Jurkat, Clone E6-1 (cell line): ENCODE measurements at regions not wholly inside any gene's neighbourhood (a gene's known extent, or its start where the extent isn't known, plus 50 kb on each side); places are given as distances from the start of the nearest gene placed in this dataset.
"Not testable (repeated sequence)": the region's sequence is repeated elsewhere in the genome, so short reads cannot be mapped to it uniquely, and the experiment has no call there.

ENCODE experiments used
- DNase-seq: peaks from one replicate; pipeline ENCODE4 v3.0.0-alpha.2; 2011; ENCODE audit warnings: low read depth, low spot score
- H3K4me3 ChIP-seq: 2 replicates; pipeline ENCODE4 v1.5.1; 2011; ENCODE audit warnings: mild to moderate bottlenecking, low read length, control low read depth, moderate library complexity

DNA sequence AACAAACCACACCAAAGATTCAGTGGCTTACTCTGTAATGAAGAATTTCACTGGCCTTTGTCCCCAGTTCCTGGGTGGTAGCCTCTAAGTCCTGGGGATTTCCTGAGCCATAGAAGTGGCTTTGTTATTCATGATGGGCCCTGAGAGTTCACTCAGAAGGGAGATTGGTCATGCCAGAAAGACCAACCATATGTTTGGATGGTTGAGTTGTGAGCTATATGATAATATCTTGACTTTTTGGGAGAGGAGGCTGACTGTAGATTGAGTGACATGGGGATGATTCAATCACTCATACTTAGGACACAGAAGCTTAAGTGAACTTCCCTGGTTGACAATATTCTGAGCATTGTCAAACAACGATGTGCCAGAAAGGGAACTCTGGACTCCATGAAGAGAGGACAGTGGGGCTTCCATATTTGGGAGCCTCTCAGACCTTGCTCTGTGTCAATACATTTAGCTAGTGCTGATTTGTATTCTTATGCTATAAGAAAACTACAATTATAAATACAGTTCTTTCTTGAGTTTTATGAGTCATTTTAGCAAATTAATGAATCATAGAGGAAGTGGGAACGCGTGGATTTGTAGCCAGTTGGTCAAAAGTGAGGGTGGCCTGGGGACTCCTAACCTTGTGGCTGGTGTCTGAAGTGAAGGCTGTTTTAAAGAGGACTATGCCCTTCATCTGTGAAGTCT is 392.0 kb downstream of the GBA3 start:
- H3K4me3 ChIP-seq, result no peak overlapping the region
- DNase-seq, result no peak

DNA sequence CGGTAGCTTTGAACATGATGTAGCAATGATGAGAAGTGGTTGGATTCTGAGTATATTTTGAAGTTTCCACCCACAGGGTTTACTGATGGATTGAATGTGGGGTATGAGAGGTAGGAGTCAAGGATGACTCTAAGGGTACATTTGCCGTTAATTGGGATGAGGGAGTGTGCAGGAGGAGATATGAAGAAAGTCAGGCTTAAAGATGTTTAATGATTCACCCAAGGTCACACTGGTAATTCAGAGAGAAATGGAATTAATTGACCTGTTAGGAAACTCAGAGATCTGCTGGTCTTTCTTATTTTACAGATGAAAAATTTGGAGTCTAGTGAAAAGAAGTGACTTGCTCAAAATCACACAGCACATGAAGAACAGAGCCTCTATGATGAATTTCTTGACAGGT is 390.7 kb downstream of the GBA3 start:
- H3K4me3 ChIP-seq, result no peak overlapping the region
- no peak for DNase-seq

DNA sequence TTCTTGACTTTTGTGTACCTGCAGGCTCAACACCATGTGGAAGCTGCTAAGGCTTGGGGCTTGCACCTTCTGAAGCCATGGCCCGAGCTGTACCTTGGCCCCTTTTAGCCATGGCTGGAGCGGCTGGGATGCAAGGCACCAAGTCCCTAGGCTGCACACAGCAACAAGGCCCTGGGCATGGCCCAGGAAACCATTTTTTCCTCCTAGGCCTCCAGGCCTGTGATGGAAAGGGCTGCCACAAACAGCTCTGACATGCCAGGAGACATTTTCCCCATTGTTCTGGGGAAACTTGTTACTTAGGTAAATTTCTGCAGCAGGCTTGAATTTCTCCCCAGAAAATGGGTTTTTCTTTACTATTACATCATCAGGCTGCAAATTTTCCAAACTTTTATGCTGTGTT is 387.4 kb downstream of the GBA3 start:
- not testable (repeated sequence) for H3K4me3 ChIP-seq, DNase-seq

DNA sequence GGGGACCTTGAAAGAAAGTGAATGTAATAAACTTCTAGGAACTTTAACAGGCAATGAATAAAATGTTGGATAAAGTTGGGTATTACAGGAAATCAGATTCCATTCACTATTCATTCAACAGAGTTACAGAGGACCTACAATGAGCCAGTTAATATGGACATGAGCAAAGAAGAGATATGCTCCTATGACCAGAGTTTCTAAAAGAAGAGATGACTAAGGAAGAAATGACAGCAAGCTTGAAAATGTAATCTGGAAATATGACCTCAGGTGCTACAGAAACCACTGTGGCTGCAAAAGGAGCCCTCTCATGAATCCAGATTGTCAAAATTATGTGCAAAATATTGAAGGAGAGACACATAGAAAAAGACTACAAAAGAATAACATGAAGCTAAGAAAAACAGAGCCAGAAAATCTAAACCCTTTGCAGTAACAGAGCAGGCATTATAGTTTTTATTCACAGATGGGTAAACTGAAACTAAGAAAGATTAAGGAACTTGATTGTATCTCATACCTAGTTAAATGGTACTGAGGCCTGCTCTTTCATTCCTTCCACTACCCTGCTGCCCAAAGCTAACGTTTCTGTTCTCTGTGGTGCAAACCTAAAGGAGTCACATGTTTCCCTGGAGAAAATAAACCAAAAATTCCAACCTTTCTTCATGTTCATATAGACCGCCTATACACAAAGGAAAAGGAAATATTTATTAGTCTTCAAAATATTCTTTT is 378.3 kb downstream of the GBA3 start:
- H3K4me3 ChIP-seq, result no peak overlapping the region
- DNase-seq, result no peak

DNA sequence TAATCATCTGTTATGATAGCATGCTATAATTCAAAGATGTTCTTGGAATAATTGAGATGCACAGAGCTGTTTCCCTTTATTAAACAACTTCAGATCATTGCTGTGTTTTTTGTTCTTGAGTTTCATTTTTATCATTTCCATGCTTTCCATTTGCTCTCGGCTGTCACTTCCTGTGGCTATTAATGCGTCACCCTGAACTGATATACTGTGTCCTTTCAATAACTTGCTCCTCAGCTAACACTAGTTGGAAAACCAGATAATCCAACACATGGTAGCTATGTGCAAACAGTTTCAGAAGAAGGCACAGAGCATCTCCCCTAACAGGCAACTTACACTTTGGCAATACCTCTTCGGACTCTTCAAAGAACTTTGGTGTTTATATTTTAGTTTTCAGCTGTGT is 376.0 kb downstream of the GBA3 start:
- no peak for DNase-seq
- no peak overlapping the region for H3K4me3 ChIP-seq

DNA sequence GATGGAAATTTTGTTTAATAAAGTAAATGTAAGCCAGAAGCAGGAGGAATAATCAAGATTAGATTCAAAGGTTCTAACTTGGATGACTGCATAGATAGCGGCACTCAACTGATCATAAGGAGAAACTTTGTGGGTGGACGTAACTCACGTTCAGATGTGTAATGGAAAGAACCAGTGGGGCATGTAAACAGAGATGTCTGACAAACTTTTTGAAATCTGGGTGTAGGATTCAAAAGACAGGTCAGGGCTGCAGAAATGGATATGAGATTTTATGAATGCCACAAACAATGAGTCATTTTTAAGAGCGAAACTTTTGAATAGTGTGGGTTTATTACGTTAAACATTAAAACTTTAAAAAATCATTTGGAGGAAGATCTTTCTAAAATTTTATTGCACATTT is 375.6 kb downstream of the GBA3 start:
- no peak overlapping the region for H3K4me3 ChIP-seq
- no peak for DNase-seq

GRCh38 chr4:23062188-23062587 is 369.5 kb downstream of the GBA3 start:
- DNase-seq, result no peak
- H3K4me3 ChIP-seq, result no peak overlapping the region

DNA sequence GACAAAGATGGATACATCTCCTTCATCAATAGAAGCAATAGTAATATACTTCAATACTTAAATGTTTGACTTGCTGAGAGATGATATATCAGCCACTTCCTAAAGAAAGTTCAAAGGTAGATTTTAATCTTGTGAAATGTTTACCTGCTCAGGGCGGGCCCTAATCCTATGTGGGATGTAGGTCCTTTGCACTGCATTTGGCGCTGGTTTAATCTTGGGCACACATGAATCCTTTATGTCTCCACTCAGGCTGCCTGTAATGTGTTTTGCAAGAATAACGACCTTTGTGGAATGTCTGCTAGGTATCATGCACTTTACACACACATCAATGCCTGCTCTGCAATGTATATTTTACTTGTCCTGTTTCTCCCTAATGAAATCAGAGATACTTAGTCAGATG is 368.7 kb downstream of the GBA3 start:
- no peak overlapping the region for H3K4me3 ChIP-seq
- no peak for DNase-seq

GRCh38 chr4:23060776-23061175 is 368.0 kb downstream of the GBA3 start:
- no peak overlapping the region for H3K4me3 ChIP-seq
- no peak for DNase-seq

DNA sequence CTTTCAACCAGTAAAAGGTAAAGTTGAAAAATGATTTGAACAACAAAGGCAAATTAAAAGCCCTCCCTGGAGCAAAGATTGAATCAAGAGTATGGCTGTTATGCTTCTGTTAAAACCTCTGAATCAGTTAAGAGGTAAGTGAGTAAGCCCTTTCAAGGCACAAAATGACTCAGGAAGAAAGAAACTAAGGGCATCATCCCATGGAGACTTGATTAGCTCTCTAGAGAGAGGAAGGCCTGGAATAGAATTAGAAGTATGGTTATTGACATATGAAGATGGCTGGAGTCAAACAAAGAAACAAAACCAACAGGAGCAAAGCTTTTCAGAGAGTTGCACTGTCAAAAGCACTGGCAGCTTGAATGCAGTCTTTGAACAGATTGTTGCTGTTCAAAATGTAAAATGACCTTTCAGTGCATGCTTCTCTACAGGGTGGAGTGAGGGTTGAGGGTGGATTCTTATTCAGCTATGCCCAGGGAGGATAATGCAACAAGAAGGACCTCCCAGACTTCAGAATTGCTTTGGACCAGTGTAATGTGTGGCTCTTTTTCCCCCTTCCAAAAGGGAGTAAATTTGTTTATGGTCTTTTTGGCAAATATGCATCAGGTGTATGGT is 365.5 kb downstream of the GBA3 start:
- DNase-seq, result no peak
- no peak overlapping the region for H3K4me3 ChIP-seq

- no peak overlapping the region for H3K4me3 ChIP-seq
- no peak for DNase-seq
Measured at GRCh38 chr4:23041501-23041900, 348.8 kb downstream of the GBA3 start.

- no peak for DNase-seq
- no peak overlapping the region for H3K4me3 ChIP-seq
Measured at GRCh38 chr4:23040539-23040938, 347.8 kb downstream of the GBA3 start.

- H3K4me3 ChIP-seq, result no peak overlapping the region
- no peak for DNase-seq
Measured at GRCh38 chr4:23039818-23040217, 347.1 kb downstream of the GBA3 start.

DNA sequence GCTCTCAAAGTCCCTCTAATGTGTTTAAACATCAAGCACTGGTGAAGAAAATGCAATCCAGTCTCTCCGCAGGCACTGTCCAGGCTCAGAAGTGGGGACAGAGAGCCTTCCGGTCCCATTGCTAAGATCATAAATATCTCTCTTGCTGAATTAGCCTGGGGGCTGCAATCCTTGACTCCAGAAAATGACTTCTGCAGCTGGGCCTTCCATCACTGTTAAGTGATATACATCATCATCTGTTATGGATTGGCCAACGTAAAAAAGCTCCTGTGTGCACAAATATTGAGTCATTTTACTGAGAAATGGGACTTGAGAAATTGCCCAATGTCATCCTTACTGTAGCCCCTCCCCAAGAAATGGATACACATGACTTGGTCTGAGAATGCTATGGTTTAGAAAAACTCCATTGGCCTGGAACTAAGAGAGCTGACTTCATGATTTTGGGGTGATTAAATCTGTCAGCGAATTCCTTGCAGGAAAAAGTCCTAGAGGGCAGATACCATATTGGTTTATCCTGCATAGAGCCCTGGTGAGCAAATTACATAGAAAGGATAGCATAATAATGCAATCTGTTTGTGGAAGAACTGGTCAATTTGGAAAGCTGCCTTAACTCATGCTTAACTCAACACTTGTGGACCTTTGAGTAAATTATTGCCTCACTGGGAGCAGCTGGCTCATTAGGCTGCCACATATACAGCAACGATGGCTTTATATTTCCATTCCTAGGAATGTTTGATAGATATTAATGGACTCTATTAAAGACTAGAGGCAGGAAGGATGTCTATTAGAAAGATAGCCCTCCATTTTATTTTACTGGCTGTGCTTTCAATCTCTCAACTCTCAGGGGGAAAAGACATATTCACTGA is 346.1 kb downstream of the GBA3 start:
- H3K4me3 ChIP-seq, result no peak overlapping the region
- no peak for DNase-seq

DNA sequence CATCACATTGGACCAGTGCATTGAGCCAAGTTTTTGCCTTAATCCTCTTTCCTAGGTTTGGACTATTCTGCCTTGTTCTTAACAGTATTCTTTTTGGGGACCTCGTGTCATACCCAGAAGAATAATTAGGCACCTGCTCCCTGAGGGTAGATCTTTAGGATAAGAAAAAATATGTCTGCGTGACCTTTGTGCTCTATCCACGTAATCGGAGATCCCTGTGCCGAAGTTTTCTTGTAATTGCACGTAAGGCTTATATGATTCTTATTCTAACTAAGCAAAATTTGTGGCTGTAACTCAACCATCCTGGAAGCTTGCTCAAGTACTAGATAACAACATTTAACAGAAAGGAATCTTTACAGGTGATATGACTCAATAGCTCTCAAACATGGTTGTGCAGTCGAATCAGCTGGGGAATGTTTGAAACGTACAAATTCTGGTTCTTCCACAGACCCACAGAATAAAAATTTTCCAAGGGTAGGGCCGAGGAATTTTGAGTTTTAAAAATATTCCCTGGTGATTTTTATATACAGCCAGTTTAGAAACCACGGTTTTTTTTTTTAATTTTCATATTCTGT is 344.3 kb downstream of the GBA3 start:
- DNase-seq, result no peak
- no peak overlapping the region for H3K4me3 ChIP-seq

DNA sequence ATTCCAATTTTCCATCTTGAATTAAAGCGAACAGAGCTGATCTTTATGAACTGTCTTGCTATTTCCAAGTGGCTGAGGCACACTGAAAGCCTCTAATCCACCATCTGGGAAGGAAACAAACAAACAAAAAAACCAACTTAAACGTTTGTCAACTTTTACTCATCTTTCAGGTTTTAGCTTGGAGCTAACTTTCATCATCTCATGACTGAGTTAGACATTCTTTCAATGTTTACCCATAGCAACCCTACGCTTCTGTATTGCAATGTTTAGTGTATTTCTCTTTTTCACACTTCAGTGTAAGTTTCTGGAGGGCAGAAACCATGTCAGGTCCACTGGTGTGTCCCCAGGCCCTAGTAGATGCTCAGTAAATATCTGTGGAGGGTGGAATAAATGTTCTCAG is 343.8 kb downstream of the GBA3 start:
- DNase-seq, result no peak
- no peak overlapping the region for H3K4me3 ChIP-seq

GRCh38 chr4:23035521-23036056 is 342.9 kb downstream of the GBA3 start:
- no peak overlapping the region for H3K4me3 ChIP-seq
- DNase-seq, result no peak

DNA sequence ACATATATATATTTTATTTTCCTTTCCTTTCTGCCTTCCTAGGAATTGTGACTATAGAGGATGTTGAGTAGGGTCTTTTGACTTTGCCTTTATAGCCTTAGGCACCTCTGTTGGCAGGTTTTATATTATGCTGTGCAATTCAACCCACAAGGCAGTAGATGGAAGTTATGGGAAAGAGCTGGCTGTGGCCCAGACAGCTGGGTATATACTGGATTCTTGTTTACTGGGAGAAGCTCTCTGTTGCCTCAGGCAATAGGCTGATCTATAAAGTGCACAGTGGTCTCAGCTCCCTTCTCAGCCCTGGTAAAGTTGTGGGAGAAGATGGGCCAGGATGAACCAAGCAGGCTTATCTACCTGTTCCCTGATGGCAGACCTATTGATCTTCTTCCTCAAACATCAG is 342.0 kb downstream of the GBA3 start:
- H3K4me3 ChIP-seq, result no peak overlapping the region
- DNase-seq, result no peak

- DNase-seq, result no peak
- H3K4me3 ChIP-seq, result no peak overlapping the region
Measured at GRCh38 chr4:23033796-23034195, 341.1 kb downstream of the GBA3 start.
